ENCODE measurements at regions not wholly inside any gene's neighbourhood (a gene's known extent, or its start where the extent isn't known, plus 50 kb on each side); places are given as distances from the start of the nearest gene placed in this dataset.
A peak's percentile ranks its signal among the peaks of the same experiment; 100 is the strongest.

DNA sequence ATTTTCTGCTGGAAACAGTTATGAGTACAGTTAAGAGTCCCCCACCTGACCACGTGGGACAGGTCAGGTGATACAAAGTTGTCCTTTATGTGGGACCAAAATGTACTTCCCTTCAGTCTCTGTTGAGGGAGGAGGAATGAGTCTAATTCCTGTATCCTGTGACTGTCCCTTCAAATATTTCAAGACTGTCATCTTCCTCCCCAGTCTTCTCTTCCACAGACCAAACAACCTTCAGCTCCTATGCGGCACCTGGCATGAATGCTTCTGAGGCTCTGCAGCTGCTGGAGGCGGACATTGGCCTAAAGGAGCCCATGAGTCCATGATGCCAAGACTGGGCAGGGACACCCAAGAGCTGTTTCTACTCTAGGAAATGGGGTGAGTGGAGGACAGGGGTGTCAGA, 72.1 kb upstream of the SIM2 start:
- TF ChIP-seq, protein P1, sequence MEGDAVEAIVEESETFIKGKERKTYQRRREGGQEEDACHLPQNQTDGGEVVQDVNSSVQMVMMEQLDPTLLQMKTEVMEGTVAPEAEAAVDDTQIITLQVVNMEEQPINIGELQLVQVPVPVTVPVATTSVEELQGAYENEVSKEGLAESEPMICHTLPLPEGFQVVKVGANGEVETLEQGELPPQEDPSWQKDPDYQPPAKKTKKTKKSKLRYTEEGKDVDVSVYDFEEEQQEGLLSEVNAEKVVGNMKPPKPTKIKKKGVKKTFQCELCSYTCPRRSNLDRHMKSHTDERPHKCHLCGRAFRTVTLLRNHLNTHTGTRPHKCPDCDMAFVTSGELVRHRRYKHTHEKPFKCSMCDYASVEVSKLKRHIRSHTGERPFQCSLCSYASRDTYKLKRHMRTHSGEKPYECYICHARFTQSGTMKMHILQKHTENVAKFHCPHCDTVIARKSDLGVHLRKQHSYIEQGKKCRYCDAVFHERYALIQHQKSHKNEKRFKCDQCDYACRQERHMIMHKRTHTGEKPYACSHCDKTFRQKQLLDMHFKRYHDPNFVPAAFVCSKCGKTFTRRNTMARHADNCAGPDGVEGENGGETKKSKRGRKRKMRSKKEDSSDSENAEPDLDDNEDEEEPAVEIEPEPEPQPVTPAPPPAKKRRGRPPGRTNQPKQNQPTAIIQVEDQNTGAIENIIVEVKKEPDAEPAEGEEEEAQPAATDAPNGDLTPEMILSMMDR (IDR thresholded peaks at IDR 0.05; ENCODE audit: insufficient read depth, low read length, missing control alignments): no peak
- ChIA-PET POLR2A (no interaction called here), CTCF (interaction anchor here (0.6 to 2.3 kb wide), 2 partner anchors 18 to 205 kb away, joined by 3 to 5 read pairs; no protein-coding TSS in a partner anchor)
- H3K4me3 ChIP-seq (ENCODE audit: low read depth, low read length): no peak overlapping the region
- DNase-seq (ENCODE audit: low read depth, low spot score): no peak

DNA sequence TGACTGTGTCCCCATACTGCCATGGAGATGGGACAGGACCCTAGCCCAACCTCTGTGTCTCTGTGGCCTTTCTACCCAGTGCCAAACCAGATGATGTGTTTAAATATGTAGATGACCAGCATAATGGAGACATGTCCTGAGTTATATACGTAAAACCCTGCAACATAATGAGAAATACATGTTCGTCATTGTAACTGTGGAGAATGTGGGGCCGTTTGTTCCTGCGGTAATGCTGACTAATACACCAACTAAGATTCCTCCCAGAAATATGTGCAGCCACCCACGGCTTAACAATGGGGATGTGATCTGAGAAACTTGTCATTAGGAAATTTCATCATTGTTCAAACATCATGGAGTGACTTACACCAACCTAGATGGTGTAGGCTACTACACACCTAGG, 71.7 kb upstream of the SIM2 start:
- TF ChIP-seq, protein P1 (IDR thresholded peaks at IDR 0.05; ENCODE audit: insufficient read depth, low read length, missing control alignments): no peak
- CTCF ChIA-PET: interaction anchor here (2.3 kb wide), 1 partner anchor 205 kb away, joined by 5 read pairs; no protein-coding TSS in a partner anchor
- POLR2A ChIA-PET: no interaction called here
- peak; percentile 71 for DNase-seq (ENCODE audit: low read depth, low spot score)
- H3K4me3 ChIP-seq (ENCODE audit: low read depth, low read length): no peak overlapping the region

DNA sequence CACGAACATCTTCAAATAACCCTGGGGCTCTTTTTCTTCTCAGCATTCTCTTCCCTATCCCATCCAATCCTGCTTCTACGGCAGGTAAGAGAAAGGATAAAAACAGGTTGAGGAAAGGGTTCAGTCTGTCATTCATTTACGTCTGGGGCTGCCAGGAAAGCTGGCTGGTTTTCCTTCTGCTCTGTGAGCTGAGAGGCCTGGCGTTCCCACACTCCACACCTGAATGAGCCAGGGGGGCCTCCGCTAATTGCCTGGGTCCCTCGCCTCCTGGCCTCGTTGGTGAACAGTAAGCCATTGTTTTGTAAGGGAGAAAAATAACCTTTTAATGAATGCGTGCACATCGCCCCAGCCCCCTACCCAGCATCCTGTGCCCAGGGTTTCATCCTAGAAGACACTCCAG, 70.8 kb upstream of the SIM2 start:
- CTCF ChIA-PET: interaction anchor here (3.3 kb wide), 1 partner anchor 123 kb away, joined by 14 read pairs; no protein-coding TSS in a partner anchor
- TF ChIP-seq, protein P1 (IDR thresholded peaks at IDR 0.05; ENCODE audit: insufficient read depth, low read length, missing control alignments): no peak
- H3K4me3 ChIP-seq (ENCODE audit: low read depth, low read length): no peak overlapping the region
- POLR2A ChIA-PET: no interaction called here
- no peak for DNase-seq (ENCODE audit: low read depth, low spot score)

DNA sequence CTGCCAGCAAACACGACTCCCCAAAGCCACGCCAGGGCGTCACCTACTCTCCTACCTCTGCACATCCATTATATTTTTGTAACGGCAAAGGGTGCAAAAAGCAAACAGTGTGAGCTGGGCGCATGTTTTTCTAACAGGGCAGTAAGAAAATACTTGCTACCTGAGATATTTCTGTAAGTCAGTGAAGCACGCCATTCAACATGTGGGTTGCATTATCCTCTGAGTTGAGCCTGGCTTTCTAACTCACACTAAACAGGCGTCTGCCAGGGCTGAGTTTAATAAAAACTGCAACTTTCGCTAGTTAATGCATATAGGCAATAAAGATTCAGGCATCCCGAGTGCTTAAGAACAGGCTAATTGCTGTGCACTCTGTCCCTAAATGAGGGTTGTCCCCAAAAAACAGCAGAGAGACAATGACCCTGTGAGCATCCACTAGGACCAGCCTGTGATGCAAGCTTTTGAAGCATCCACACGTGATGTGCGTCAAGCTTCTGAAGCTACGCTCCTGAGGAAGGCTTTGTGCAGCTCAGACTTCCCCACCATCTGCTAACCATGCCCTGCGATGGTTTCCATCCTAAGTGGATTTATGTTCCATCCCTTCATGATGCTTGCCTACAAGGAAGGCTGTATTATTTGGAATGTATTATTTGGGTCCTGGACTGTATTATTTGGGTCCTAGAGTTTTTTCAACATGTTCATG, 70.0 kb upstream of the SIM2 start:
- no peak overlapping the region for H3K4me3 ChIP-seq (ENCODE audit: low read depth, low read length)
- ChIA-PET POLR2A (no interaction called here), CTCF (interaction anchor here (1.0 to 4.2 kb wide), 10 partner anchors 14 to 300 kb away, joined by 3 to 43 read pairs (median 9); no protein-coding TSS in a partner anchor)
- TF ChIP-seq, protein P1 (IDR thresholded peaks at IDR 0.05; ENCODE audit: insufficient read depth, low read length, missing control alignments): no peak
- no peak for DNase-seq (ENCODE audit: low read depth, low spot score)

DNA sequence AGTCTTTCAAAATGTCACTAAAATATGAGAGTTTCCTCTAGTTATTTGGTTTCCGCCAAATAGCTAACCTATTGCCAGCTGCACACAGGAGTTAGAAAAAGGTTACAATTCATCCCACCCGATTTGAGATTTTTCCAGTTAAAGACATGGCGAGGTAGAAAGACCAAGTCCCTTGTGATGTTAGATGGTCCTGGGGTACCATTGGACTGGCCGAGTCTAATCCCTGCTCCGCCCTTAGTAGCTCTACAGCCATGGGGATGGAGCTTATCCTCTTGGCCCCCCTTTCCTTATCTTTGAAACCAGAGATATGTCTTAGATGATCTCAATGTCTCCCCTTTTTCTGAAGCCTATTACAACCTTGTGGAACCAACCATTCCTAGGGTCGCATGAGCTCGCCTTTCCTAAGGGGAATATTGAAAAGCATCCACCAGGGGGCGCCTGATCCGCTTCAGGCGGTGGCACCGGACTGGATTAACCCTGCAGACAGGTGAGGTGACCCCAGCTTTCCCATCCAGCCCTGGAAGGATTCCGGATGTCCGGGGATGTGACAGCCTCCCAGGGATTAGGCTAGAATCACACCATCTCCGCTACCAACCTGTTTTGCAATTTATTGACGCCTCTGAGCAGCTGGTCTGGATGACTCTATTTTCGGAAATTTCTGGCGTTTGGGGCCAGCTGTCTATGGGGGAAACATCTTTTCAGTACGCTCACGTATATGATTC, 68.3 kb upstream of the SIM2 start:
- TF ChIP-seq, protein P1 (IDR thresholded peaks at IDR 0.05; ENCODE audit: insufficient read depth, low read length, missing control alignments): peak; percentile 70
- ChIA-PET POLR2A (no interaction called here), CTCF (interaction anchor here (0.6 to 4.2 kb wide), 70 partner anchors 9 to 335 kb away, joined by 3 to 43 read pairs (median 5); partner anchors contain the start of gene SIM2)

DNA sequence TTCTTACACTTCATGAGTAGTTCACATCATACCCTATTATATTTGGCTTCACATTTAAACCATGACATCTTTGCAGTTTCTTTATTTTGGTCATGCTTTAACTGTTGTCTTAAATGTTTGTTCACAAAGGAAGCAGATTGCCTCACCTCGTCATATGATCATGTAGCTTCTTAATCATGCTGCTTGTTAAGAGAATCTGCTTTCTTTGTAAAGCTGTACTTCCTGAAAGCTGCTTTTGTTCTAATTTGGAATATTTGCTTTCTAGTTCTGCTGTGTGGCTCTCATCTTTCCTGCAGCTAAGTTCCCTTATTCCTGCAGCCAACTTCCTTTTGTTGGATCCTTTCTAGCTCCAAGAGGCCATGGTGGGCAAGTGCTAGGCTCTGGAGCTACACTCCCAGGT, 62.9 kb upstream of the SIM2 start:
- DNase-seq (ENCODE audit: low read depth, low spot score): no peak
- H3K4me3 ChIP-seq (ENCODE audit: low read depth, low read length): no peak overlapping the region
- CTCF ChIA-PET: no interaction called here
- TF ChIP-seq, protein P1 (IDR thresholded peaks at IDR 0.05; ENCODE audit: insufficient read depth, low read length, missing control alignments): no peak
- POLR2A ChIA-PET: no interaction called here

More for the DNA sequence above, 68.3 kb upstream of the SIM2 start:
- no peak for DNase-seq (ENCODE audit: low read depth, low spot score)
- no peak overlapping the region for H3K4me3 ChIP-seq (ENCODE audit: low read depth, low read length)

All from AG04449 (cell line).